ENCODE measurements at regions not wholly inside any gene's neighbourhood (a gene's known extent, or its start where the extent isn't known, plus 50 kb on each side); places are given as distances from the start of the nearest gene placed in this dataset.

GRCh38 chr2:118309946-118310680, 221.8 kb downstream of the INSIG2 start:
- peak; percentile 83 for DNase-seq

GRCh38 chr2:118309257-118309945, 221.1 kb downstream of the INSIG2 start:
- DNase-seq: no peak

GRCh38 chr2:118307864-118308263, 219.6 kb downstream of the INSIG2 start:
- DNase-seq: no peak

GRCh38 chr2:118301248-118301647, 213.0 kb downstream of the INSIG2 start:
- DNase-seq: no peak

- DNase-seq: no peak
Measured at GRCh38 chr2:118300832-118301231, 212.6 kb downstream of the INSIG2 start.

- DNase-seq: no peak
Measured at GRCh38 chr2:118296663-118297062, 208.4 kb downstream of the INSIG2 start.

- no peak for DNase-seq
Measured at GRCh38 chr2:118295592-118296390, 207.5 kb downstream of the INSIG2 start.

- DNase-seq: no peak
Measured at GRCh38 chr2:118294063-118294462, 205.8 kb downstream of the INSIG2 start.

GRCh38 chr2:118292991-118293390, 204.7 kb downstream of the INSIG2 start:
- no peak for DNase-seq

GRCh38 chr2:118291251-118291880, 203.1 kb downstream of the INSIG2 start:
- no peak for DNase-seq

- DNase-seq: no peak
Measured at GRCh38 chr2:118290411-118291250, 202.4 kb downstream of the INSIG2 start.

GRCh38 chr2:118279005-118279404, 190.7 kb downstream of the INSIG2 start:
- DNase-seq: no peak

- DNase-seq: no peak
Measured at GRCh38 chr2:118278046-118278445, 189.8 kb downstream of the INSIG2 start.

- DNase-seq: no peak
Measured at GRCh38 chr2:118274841-118275510, 186.7 kb downstream of the INSIG2 start.

GRCh38 chr2:118272391-118272790, 184.1 kb downstream of the INSIG2 start:
- DNase-seq: no peak

GRCh38 chr2:118269408-118270051, 181.3 kb downstream of the INSIG2 start:
- DNase-seq: no peak

GRCh38 chr2:118268268-118268667, 180.0 kb downstream of the INSIG2 start:
- DNase-seq: no peak

- no peak for DNase-seq
Measured at GRCh38 chr2:118265873-118266455, 177.7 kb downstream of the INSIG2 start.

- DNase-seq: no peak
Measured at GRCh38 chr2:118264232-118264990, 176.1 kb downstream of the INSIG2 start.

- DNase-seq: no peak
Measured at GRCh38 chr2:118257696-118258095, 169.4 kb downstream of the INSIG2 start.

Data from activated CD8-positive, alpha-beta memory T cell treated with anti-CD3 and anti-CD28 coated beads for 24 hours (primary cell).